Pancreas (tissue), 10 donors: ENCODE measurements at regions not wholly inside any gene's neighbourhood (a gene's known extent, or its start where the extent isn't known, plus 50 kb on each side); places are given as distances from the start of the nearest gene placed in this dataset.
A peak's percentile ranks its signal among the peaks of the same experiment; 100 is the strongest.

Source experiments
- ATAC-seq, 4 donors: fragments of 200-7000 bp; cut with Tn5 transposase; one replicate each; pipeline versions ENCODE4 v1.8.0 to v1.9.1; 2020; ENCODE audit warnings: mild to moderate bottlenecking in 4 of 4, moderate library complexity in 4 of 4
- DNase-seq, 6 donors: peaks; one replicate each; pipeline ENCODE4 v3.0.0-alpha.2; 2020
- FAIRE-seq: peaks from 2 replicates; lab custom pipeline; 2012; peaks lifted over from hg19 to GRCh38; lab: Jason Lieb, UNC
- H3K27ac ChIP-seq, 4 donors: fragments of 200-600 bp; sonication (generic); 1 replicate in 3 of 4; 2 replicates in 1 of 4; pipeline versions ENCODE4 v1.5.0 to v1.8.0; 2020
- H3K27me3 ChIP-seq, 4 donors: fragments of 200-600 bp; one replicate each; pipeline ENCODE4 v1.8.0; 2021
- H3K36me3 ChIP-seq, 3 donors: fragments of 200-600 bp; sonication (generic) in 1 of 3; one replicate each; pipeline versions ENCODE4 v1.5.0 to v1.8.0; 2020 to 2021
- H3K4me1 ChIP-seq, 3 donors: fragments of 200-600 bp; one replicate each; pipeline ENCODE4 v1.8.0; 2021
- H3K4me3 ChIP-seq, 4 donors: fragments of 200-600 bp; sonication (generic) in 2 of 4; one replicate each; pipeline versions ENCODE4 v1.5.0 to v1.8.0; 2020 to 2021
- H3K9me3 ChIP-seq, 4 donors: fragments of 200-600 bp; one replicate each; pipeline ENCODE4 v1.8.0; 2021
- WGBS, 2 donors: extraction: QIAGEN DNeasy Blood & Tissue Kit; methylation state at CpG; one replicate each; pipeline ENCODE4 v1.1.7; 2013; 5-methylcytosine and 5-hydroxymethylcytosine counted together
- intact Hi-C, 3 donors: fragments of 100-400 bp; cut with DNase I; formaldehyde crosslinking; loops; one replicate each; pipeline versions ENCODE4 v1.11.1 to v1.14.2; 2022
- TF ChIP-seq, protein P1 (sequence below), 4 donors: fragments of 200-600 bp; sonication (generic) in 3 of 4; IDR thresholded peaks; one replicate each; pipeline versions ENCODE4 v1.5.0 to v1.8.0; 2021; ENCODE audit warnings: antibody characterized with exemption in 4 of 4
- donor health status: healthy with polysubstance abuse.
- donor health status: DM: no; HTN: no; CAD: no; lungs with moderate emphysema.
- donor health status: DM: no; HTN: no; CAD: no.
- donor health status: control.
- donor health status: control.
- donor health status: Bipolar disorder and iron deficiency.
- donor health status: DM: yes; HTN: yes; CAD: no.
- donor health status: DM: no; HTN: no; CAD: no.
- donor health status: DM: no; HTN: no; CAD: no.
- donor health status: DM: yes; HTN: yes; CAD: no.

- H3K4me1 ChIP-seq, result peaks cover 0 to 17% (median 10%) of the 10 kb centered on the region in 3 donors
- no peaks in the 10 kb centered on the region for H3K36me3 ChIP-seq
- DNase-seq, result no peak
- 36 to 38% methylated on average over 1 of the region's 1 CpG for WGBS, 2 donors
- H3K9me3 ChIP-seq, result no peaks in the 10 kb centered on the region
- intact Hi-C loops, result no loop called here
- FAIRE-seq, result no peak
- no peaks in the 10 kb centered on the region for H3K27me3 ChIP-seq
- peak in 3 of 4 donors; percentile 53 to 75 (median 64) for ATAC-seq
- TF ChIP-seq, protein P1, sequence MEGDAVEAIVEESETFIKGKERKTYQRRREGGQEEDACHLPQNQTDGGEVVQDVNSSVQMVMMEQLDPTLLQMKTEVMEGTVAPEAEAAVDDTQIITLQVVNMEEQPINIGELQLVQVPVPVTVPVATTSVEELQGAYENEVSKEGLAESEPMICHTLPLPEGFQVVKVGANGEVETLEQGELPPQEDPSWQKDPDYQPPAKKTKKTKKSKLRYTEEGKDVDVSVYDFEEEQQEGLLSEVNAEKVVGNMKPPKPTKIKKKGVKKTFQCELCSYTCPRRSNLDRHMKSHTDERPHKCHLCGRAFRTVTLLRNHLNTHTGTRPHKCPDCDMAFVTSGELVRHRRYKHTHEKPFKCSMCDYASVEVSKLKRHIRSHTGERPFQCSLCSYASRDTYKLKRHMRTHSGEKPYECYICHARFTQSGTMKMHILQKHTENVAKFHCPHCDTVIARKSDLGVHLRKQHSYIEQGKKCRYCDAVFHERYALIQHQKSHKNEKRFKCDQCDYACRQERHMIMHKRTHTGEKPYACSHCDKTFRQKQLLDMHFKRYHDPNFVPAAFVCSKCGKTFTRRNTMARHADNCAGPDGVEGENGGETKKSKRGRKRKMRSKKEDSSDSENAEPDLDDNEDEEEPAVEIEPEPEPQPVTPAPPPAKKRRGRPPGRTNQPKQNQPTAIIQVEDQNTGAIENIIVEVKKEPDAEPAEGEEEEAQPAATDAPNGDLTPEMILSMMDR (IDR thresholded peaks at IDR 0.05), result no peak
- H3K4me3 ChIP-seq, result no peak overlapping the region
- no peak overlapping the region for H3K27ac ChIP-seq
Measured at GRCh38 chr21:28221984-28222383, 770.7 kb downstream of the LTN1 start.

DNA sequence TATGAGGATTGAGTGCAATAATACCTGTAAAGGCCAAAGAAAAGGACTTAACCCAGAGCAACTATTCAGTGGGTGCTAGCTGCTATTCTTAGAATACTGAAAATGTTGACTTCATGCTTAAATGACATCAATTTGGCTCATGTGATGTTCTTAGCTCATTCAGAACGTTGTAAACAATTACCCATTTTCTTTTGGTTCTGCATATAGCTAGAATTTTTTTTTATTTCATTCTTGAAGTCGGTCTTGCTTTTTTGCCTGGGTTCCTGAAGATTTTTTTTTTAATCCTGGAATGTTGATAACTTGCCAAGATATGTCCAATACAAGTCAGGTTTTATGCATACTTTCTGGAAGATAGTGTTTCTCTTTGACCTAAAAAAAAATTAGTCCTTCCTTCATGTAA is 772.0 kb downstream of the LTN1 start:
- WGBS, 2 donors, result 14 to 19% methylated on average over 2 of the region's 2 CpGs
- Histone ChIP-seq H3K27me3 (no peaks in the 10 kb centered on the region), H3K36me3 (no peaks in the 10 kb centered on the region), H3K9me3 (no peaks in the 10 kb centered on the region), H3K27ac (peak overlapping the region in 1 of 4 donors; percentile 40), H3K4me1 (peaks cover 0 to 17% (median 17%) of the 10 kb centered on the region in 3 donors), H3K4me3 (no peak overlapping the region)
- FAIRE-seq (peak; percentile 59), DNase-seq (no peak), ATAC-seq (peak in 3 of 4 donors; percentile 29 to 74 (median 65))
- TF ChIP-seq, protein P1 (IDR thresholded peaks at IDR 0.05), result no peak
- intact Hi-C loops, result no loop called here

- Histone ChIP-seq H3K36me3 (no peaks in the 10 kb centered on the region), H3K27me3 (no peaks in the 10 kb centered on the region), H3K27ac (no peak overlapping the region), H3K9me3 (no peaks in the 10 kb centered on the region), H3K4me1 (peaks cover 0 to 21% (median 16%) of the 10 kb centered on the region in 3 donors), H3K4me3 (no peak overlapping the region)
- TF ChIP-seq, protein P1 (IDR thresholded peaks at IDR 0.05), result no peak
- intact Hi-C loops, result no loop called here
- 0 to 49% methylated on average over 1 of the region's 1 CpG for WGBS, 2 donors
- FAIRE-seq (no peak), DNase-seq (no peak), ATAC-seq (peak in 1 of 4 donors; percentile 29)
Measured at GRCh38 chr21:28216976-28217523, 775.6 kb downstream of the LTN1 start.

DNA sequence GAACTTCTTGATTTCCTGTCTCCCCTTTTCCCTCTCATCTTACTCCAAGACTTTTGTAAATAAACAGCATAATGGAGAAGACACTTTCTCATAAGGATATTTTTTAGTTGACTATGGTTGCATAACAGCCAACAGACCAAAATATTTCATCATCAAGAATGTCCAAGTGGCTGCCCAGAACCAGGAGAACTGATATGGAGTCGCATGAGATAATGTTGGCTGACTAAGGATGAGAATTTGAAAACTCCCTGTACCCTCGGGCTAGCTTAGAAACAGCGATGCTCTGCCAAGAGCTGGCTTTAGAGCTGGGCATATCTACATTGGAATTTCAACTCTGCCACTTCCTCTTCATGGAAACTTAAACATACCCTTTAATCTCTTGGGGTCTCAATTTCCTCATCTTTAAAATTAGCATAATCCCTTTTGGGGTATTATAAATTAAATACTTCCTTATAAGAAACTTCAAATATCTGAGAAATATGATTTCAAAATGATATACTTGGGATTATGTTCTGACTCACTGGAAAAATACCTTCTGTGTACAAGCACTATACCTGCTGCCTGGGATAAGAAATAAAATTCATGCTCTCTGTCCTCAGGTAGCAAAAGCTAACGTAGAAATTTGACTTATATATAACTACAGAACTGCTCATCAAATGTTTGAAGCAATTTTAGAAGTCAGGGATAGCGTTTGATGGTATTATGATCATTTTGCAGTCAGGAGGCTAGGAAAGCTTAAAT is 777.3 kb downstream of the LTN1 start:
- ATAC-seq, result peak in 3 of 4 donors; percentile 59 to 83 (median 77)
- WGBS, 2 donors, result 48 to 55% methylated on average over 5 of the region's 5 CpGs
- Histone ChIP-seq H3K4me1 (peaks cover 0 to 12% (median under 1%) of the 10 kb centered on the region in 3 donors), H3K9me3 (no peaks in the 10 kb centered on the region), H3K36me3 (no peaks in the 10 kb centered on the region), H3K27ac (peak overlapping the region in 1 of 4 donors; percentile 10), H3K4me3 (no peak overlapping the region), H3K27me3 (no peaks in the 10 kb centered on the region)
- TF ChIP-seq, protein P1 (IDR thresholded peaks at IDR 0.05), result no peak
- intact Hi-C loops, result no loop called here
- FAIRE-seq, result no peak
- DNase-seq, result no peak

DNA sequence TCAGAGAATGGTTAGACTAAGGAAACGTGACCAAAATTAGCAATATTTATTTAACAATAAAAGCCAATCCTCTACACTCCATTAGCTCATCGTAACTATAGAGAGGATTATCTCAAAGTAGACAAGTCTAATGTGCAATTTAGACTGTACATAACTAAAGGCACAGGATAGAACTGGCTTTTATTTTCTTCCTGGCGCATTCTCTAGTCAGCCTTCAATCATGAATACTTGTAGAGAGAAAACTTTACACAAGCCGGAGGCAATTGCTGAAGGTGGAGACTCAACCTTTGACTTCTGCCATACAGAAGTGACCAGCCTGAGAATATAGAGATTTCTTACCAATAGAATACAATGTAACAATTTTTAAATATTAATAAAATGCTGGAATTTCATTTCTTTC is 777.9 kb downstream of the LTN1 start:
- no peak for ATAC-seq
- intact Hi-C loops, result no loop called here
- H3K36me3 ChIP-seq, result no peaks in the 10 kb centered on the region

More for the DNA sequence above, 777.9 kb downstream of the LTN1 start:
- FAIRE-seq (no peak), DNase-seq (no peak)
- TF ChIP-seq, protein P1 (IDR thresholded peaks at IDR 0.05), result no peak
- Histone ChIP-seq H3K4me1 (peaks cover 0 to 12% (median 0%) of the 10 kb centered on the region in 3 donors), H3K27ac (peak overlapping the region in 1 of 4 donors; percentile 10), H3K4me3 (no peak overlapping the region), H3K9me3 (no peaks in the 10 kb centered on the region), H3K27me3 (no peaks in the 10 kb centered on the region)
- 89 to 93% methylated on average over 4 of the region's 4 CpGs for WGBS, 2 donors
